H1 (cell line): ENCODE measurements at regions not wholly inside any gene's neighbourhood (a gene's known extent, or its start where the extent isn't known, plus 50 kb on each side); places are given as distances from the start of the nearest gene placed in this dataset.

Experiments used
- KDM5A ChIP-seq: fragments of 200-600 bp; IDR thresholded peaks from 2 replicates; pipeline ENCODE4 v1.7.1; 2012; ENCODE audit warnings: mild to moderate bottlenecking, low read length, inconsistent platforms, mixed read lengths
- MAFK ChIP-seq: IDR thresholded peaks from 2 replicates; pipeline ENCODE4 v1.6.1; 2012; ENCODE audit warnings: low read depth, mild to moderate bottlenecking, improper control_type of control experiment, low read length
- PHF8 ChIP-seq: fragments of 200-600 bp; sonication (generic); conservative IDR thresholded peaks from 2 replicates; pipeline ENCODE4 v1.7.1; 2012; ENCODE audit warnings: low read depth, mild to moderate bottlenecking, inconsistent platforms, low read length, moderate library complexity
- POLR2AphosphoS5 ChIP-seq: IDR thresholded peaks from 2 replicates; pipeline ENCODE4 v1.6.1; 2011; ENCODE audit warnings: low read depth, low read length
- SAP30 ChIP-seq: fragments of 300-600 bp; sonication (generic); IDR thresholded peaks from 2 replicates; pipeline ENCODE4 v1.7.1; 2012; ENCODE audit warnings: low read length, moderate library complexity, mild to moderate bottlenecking, inconsistent platforms; ENCODE audit not compliant: insufficient read depth, insufficient replicate concordance
- SP1 ChIP-seq: IDR thresholded peaks from 2 replicates; pipeline ENCODE4 v1.6.1; 2011; ENCODE audit warnings: low read depth, low read length
- TAF7 ChIP-seq: optimal IDR thresholded peaks from 2 replicates; pipeline ENCODE3; 2011; ENCODE audit warnings: low read depth, mild to moderate bottlenecking, inconsistent platforms, low read length, moderate library complexity, borderline replicate concordance
- TCF12 ChIP-seq: IDR thresholded peaks from 2 replicates; pipeline ENCODE4 v1.6.1; 2011; ENCODE audit warnings: low read depth, mild to moderate bottlenecking, low read length
- TF ChIP-seq, protein P1 (sequence below): fragments of 300-600 bp; sonication (generic); IDR thresholded peaks from 2 replicates; pipeline ENCODE4 v1.7.1; 2012; ENCODE audit warnings: low read length, moderate library complexity, mild to moderate bottlenecking, inconsistent platforms; ENCODE audit not compliant: insufficient replicate concordance
- TF ChIP-seq, protein P2 (sequence below): IDR thresholded peaks from 2 replicates; pipeline ENCODE4 v1.6.1; 2012; ENCODE audit warnings: inconsistent platforms

DNA sequence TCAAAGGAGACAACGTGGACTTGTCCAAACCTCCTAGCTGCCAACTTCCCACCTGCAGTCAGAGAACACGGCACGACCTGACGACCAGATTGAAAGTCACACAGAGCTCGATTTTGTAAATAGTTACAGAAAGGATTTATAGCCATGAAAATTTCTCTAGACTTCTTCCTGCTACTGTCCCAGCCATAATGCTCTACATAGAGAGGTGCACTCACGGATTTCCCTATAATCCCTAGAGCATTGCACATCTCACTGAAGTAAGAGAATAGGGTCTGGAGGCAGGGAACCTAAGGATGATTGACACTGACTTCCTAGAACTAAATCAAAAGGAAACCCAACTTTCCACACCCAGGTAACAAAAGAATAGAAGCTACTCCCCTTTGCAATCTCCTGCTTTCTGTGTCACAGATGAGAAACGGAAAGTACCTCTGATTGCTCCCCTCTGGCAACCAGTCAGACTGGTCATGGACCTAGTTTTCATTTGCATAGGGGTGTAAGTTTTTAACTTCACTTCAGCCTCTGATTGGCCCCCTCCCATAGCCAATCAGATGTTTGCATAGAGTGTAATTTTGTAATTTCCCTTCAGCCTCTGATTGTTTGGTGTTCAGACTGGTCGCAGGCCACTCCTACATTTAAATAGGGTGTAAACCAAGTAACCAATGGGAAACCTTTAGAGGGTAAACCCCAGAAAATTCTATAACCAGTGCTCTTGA, 58.6 kb upstream of the FBXO11 start (continued):
- TF ChIP-seq, protein P1, sequence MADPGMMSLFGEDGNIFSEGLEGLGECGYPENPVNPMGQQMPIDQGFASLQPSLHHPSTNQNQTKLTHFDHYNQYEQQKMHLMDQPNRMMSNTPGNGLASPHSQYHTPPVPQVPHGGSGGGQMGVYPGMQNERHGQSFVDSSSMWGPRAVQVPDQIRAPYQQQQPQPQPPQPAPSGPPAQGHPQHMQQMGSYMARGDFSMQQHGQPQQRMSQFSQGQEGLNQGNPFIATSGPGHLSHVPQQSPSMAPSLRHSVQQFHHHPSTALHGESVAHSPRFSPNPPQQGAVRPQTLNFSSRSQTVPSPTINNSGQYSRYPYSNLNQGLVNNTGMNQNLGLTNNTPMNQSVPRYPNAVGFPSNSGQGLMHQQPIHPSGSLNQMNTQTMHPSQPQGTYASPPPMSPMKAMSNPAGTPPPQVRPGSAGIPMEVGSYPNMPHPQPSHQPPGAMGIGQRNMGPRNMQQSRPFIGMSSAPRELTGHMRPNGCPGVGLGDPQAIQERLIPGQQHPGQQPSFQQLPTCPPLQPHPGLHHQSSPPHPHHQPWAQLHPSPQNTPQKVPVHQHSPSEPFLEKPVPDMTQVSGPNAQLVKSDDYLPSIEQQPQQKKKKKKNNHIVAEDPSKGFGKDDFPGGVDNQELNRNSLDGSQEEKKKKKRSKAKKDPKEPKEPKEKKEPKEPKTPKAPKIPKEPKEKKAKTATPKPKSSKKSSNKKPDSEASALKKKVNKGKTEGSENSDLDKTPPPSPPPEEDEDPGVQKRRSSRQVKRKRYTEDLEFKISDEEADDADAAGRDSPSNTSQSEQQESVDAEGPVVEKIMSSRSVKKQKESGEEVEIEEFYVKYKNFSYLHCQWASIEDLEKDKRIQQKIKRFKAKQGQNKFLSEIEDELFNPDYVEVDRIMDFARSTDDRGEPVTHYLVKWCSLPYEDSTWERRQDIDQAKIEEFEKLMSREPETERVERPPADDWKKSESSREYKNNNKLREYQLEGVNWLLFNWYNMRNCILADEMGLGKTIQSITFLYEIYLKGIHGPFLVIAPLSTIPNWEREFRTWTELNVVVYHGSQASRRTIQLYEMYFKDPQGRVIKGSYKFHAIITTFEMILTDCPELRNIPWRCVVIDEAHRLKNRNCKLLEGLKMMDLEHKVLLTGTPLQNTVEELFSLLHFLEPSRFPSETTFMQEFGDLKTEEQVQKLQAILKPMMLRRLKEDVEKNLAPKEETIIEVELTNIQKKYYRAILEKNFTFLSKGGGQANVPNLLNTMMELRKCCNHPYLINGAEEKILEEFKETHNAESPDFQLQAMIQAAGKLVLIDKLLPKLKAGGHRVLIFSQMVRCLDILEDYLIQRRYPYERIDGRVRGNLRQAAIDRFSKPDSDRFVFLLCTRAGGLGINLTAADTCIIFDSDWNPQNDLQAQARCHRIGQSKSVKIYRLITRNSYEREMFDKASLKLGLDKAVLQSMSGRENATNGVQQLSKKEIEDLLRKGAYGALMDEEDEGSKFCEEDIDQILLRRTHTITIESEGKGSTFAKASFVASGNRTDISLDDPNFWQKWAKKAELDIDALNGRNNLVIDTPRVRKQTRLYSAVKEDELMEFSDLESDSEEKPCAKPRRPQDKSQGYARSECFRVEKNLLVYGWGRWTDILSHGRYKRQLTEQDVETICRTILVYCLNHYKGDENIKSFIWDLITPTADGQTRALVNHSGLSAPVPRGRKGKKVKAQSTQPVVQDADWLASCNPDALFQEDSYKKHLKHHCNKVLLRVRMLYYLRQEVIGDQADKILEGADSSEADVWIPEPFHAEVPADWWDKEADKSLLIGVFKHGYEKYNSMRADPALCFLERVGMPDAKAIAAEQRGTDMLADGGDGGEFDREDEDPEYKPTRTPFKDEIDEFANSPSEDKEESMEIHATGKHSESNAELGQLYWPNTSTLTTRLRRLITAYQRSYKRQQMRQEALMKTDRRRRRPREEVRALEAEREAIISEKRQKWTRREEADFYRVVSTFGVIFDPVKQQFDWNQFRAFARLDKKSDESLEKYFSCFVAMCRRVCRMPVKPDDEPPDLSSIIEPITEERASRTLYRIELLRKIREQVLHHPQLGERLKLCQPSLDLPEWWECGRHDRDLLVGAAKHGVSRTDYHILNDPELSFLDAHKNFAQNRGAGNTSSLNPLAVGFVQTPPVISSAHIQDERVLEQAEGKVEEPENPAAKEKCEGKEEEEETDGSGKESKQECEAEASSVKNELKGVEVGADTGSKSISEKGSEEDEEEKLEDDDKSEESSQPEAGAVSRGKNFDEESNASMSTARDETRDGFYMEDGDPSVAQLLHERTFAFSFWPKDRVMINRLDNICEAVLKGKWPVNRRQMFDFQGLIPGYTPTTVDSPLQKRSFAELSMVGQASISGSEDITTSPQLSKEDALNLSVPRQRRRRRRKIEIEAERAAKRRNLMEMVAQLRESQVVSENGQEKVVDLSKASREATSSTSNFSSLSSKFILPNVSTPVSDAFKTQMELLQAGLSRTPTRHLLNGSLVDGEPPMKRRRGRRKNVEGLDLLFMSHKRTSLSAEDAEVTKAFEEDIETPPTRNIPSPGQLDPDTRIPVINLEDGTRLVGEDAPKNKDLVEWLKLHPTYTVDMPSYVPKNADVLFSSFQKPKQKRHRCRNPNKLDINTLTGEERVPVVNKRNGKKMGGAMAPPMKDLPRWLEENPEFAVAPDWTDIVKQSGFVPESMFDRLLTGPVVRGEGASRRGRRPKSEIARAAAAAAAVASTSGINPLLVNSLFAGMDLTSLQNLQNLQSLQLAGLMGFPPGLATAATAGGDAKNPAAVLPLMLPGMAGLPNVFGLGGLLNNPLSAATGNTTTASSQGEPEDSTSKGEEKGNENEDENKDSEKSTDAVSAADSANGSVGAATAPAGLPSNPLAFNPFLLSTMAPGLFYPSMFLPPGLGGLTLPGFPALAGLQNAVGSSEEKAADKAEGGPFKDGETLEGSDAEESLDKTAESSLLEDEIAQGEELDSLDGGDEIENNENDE, result no peak
- TF ChIP-seq KDM5A (no peak), TCF12 (no peak), PHF8 (no peak), SAP30 (no peak), MAFK (no peak), POLR2AphosphoS5 (no peak), SP1 (no peak), TAF7 (no peak)
- TF ChIP-seq, protein P2, sequence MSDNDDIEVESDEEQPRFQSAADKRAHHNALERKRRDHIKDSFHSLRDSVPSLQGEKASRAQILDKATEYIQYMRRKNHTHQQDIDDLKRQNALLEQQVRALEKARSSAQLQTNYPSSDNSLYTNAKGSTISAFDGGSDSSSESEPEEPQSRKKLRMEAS, result no peak
